ENCODE measurements at regions not wholly inside any gene's neighbourhood (a gene's known extent, or its start where the extent isn't known, plus 50 kb on each side); places are given as distances from the start of the nearest gene placed in this dataset.

DNA sequence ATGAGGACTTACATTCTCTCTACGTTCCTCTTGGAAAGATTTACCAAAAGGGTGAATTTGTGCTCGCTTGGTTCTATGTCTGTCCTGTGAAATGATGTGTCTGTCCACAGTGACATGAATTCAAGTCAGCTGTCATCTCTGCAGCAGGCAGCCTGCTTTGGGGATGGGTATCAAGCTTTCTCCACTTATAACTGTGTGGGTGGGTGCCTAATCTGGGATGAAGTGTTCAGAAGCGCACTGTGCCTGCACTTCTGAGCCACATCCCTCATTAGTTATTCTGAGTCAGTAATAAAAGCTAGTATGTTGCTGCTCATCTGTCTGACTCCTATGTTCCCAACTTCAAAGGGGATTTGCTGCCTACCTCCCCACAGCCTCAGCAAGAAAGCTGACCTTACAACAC, 86.1 kb upstream of the TUBA3C start:
- DNase-seq: no peak
- Histone ChIP-seq H2BK5ac (ENCODE audit: low read depth, low read length, poor library complexity, severe bottlenecking) (no peak overlapping the region), H3K27ac (ENCODE audit: insufficient read depth, low read length) (no peak overlapping the region), H3K4me3 (ENCODE audit: insufficient read depth, low read depth, low read length) (no peak overlapping the region), H2BK20ac (ENCODE audit: low read depth, low read length) (no peak overlapping the region), H3K9ac (ENCODE audit: low read depth, low read length) (no peak overlapping the region), H2BK120ac (ENCODE audit: low read depth, low read length) (no peak overlapping the region), H3K23ac (ENCODE audit: low read depth, low read length) (no peak overlapping the region), H3K14ac (replicated peaks; ENCODE audit: low read depth, low read length) (no peak overlapping the region), H4K8ac (ENCODE audit: low read depth in 2 of 2, low read length in 2 of 2) (no peak overlapping the region), H2AK5ac (ENCODE audit: low read depth, low read length) (no peak overlapping the region), H3K79me1 (ENCODE audit: low read depth in 1 of 2, low read length in 2 of 2) (no peaks in the 10 kb centered on the region), H3K4ac (ENCODE audit: low read depth, low read length) (no peak overlapping the region), H4K91ac (ENCODE audit: insufficient read depth, low read depth, low read length) (no peak overlapping the region), H4K20me1 (ENCODE audit: insufficient read depth, low read length) (no peaks in the 10 kb centered on the region), H3K4me2 (ENCODE audit: low read depth, low read length) (no peak overlapping the region), H3K9me3 (ENCODE audit: control insufficient read depth, insufficient read depth, low read length) (peaks cover 12% of the 10 kb centered on the region; the same call in 1 of the 2 replicates), H3K4me1 (ENCODE audit: control insufficient read depth, insufficient read depth, low read length) (no peaks in the 10 kb centered on the region), H2AFZ (replicated peaks; ENCODE audit: low read length, poor library complexity) (no peak overlapping the region), H2AK9ac (replicated peaks; ENCODE audit: low read depth, low read length, poor library complexity) (no peak overlapping the region), H3K56ac (ENCODE audit: extremely low read depth, insufficient read depth, low read length) (no peak overlapping the region), H3K18ac (ENCODE audit: low read depth, low read length) (no peak overlapping the region), H3K36me3 (ENCODE audit: control insufficient read depth, insufficient read depth, low read length) (no peaks in the 10 kb centered on the region), H4K5ac (ENCODE audit: low read depth, low read length) (no peak overlapping the region), H3K9me1 (ENCODE audit: insufficient read depth, low read length) (no peaks in the 10 kb centered on the region), H2BK15ac (ENCODE audit: low read depth, low read length) (no peak overlapping the region), H3K27me3 (ENCODE audit: control insufficient read depth, insufficient read depth, low read length) (no peaks in the 10 kb centered on the region)
- ATAC-seq (ENCODE audit: low read depth): no peak
- CTCF ChIA-PET: no interaction called here
- dilution Hi-C loops (cut with HindIII; ENCODE audit: low sequenced_read_pairs, unreplicated experiment) (no loop called here), in situ Hi-C loops (cut with MboI; ENCODE audit: low sequenced_read_pairs) (no loop called here), intact Hi-C loops (cut with micrococcal nuclease) (no loop called here)
- no peak for TF ChIP-seq RFX5 (IDR thresholded peaks at IDR 0.05; ENCODE audit: low read depth, low read length)
- TF ChIP-seq, protein P1, sequence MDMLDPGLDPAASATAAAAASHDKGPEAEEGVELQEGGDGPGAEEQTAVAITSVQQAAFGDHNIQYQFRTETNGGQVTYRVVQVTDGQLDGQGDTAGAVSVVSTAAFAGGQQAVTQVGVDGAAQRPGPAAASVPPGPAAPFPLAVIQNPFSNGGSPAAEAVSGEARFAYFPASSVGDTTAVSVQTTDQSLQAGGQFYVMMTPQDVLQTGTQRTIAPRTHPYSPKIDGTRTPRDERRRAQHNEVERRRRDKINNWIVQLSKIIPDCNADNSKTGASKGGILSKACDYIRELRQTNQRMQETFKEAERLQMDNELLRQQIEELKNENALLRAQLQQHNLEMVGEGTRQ (IDR thresholded peaks at IDR 0.05; ENCODE audit: low read depth, low read length): no peak
- TF ChIP-seq RCOR1 (IDR thresholded peaks at IDR 0.05; ENCODE audit: insufficient replicate concordance, low read length): no peak
- no peak for TF ChIP-seq CEBPB (IDR thresholded peaks at IDR 0.05; ENCODE audit: low read depth, low read length)
- TF ChIP-seq, protein P2, sequence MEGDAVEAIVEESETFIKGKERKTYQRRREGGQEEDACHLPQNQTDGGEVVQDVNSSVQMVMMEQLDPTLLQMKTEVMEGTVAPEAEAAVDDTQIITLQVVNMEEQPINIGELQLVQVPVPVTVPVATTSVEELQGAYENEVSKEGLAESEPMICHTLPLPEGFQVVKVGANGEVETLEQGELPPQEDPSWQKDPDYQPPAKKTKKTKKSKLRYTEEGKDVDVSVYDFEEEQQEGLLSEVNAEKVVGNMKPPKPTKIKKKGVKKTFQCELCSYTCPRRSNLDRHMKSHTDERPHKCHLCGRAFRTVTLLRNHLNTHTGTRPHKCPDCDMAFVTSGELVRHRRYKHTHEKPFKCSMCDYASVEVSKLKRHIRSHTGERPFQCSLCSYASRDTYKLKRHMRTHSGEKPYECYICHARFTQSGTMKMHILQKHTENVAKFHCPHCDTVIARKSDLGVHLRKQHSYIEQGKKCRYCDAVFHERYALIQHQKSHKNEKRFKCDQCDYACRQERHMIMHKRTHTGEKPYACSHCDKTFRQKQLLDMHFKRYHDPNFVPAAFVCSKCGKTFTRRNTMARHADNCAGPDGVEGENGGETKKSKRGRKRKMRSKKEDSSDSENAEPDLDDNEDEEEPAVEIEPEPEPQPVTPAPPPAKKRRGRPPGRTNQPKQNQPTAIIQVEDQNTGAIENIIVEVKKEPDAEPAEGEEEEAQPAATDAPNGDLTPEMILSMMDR (conservative IDR thresholded peaks at IDR 0.05; ENCODE audit: low read depth, low read length): no peak
- TF ChIP-seq CHD1 (IDR thresholded peaks at IDR 0.05; ENCODE audit: low read depth, low read length): no peak
- TF ChIP-seq MXI1 (IDR thresholded peaks at IDR 0.05; ENCODE audit: borderline replicate concordance, low read depth, low read length): no peak
- no peak for TF ChIP-seq BHLHE40 (IDR thresholded peaks at IDR 0.05; ENCODE audit: low read depth, low read length)
- no peak for TF ChIP-seq SMC3 (IDR thresholded peaks at IDR 0.05; ENCODE audit: low read depth, low read length)
- TF ChIP-seq, protein P3, sequence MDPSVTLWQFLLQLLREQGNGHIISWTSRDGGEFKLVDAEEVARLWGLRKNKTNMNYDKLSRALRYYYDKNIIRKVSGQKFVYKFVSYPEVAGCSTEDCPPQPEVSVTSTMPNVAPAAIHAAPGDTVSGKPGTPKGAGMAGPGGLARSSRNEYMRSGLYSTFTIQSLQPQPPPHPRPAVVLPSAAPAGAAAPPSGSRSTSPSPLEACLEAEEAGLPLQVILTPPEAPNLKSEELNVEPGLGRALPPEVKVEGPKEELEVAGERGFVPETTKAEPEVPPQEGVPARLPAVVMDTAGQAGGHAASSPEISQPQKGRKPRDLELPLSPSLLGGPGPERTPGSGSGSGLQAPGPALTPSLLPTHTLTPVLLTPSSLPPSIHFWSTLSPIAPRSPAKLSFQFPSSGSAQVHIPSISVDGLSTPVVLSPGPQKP (IDR thresholded peaks at IDR 0.05; ENCODE audit: borderline replicate concordance, low read depth, low read length): no peak
- TF ChIP-seq MAFK (IDR thresholded peaks at IDR 0.05; ENCODE audit: low read depth, low read length): no peak
- TF ChIP-seq POLR2A (IDR thresholded peaks at IDR 0.05; ENCODE audit: low read depth, low read length): no peak
- TF ChIP-seq NFE2L2 (IDR thresholded peaks at IDR 0.05; ENCODE audit: low read depth, low read length): no peak
- no peak for TF ChIP-seq FOS (IDR thresholded peaks at IDR 0.05; ENCODE audit: low read depth, low read length)
- no peak for TF ChIP-seq MAZ (IDR thresholded peaks at IDR 0.05; ENCODE audit: borderline replicate concordance, low read depth, low read length)
- no peak for TF ChIP-seq RAD21 (IDR thresholded peaks at IDR 0.05; ENCODE audit: low read length)
- POLR2A ChIA-PET (ENCODE audit: unreplicated experiment): no interaction called here
- WGBS, 2 experiments (ENCODE audit: extremely low coverage in 2 of 2, insufficient read length in 1 of 2): no CpG with 5 or more reads among the region's 3 CpGs
- BruUV-seq (replicated peaks): no TSS peak

Data from IMR-90 (cell line).